AG09309 (cell line): ENCODE measurements at regions not wholly inside any gene's neighbourhood (a gene's known extent, or its start where the extent isn't known, plus 50 kb on each side); places are given as distances from the start of the nearest gene placed in this dataset.

Experiments
- DNase-seq: peaks from one replicate; pipeline ENCODE4 v3.0.0-alpha.2; 2010; ENCODE audit warnings: low read depth
- H3K4me3 ChIP-seq: 2 replicates; pipeline ENCODE4 v1.5.1; 2011; ENCODE audit warnings: mild to moderate bottlenecking, low read depth, low read length, moderate library complexity; ENCODE audit not compliant: control insufficient read depth
- CTCF ChIP-seq: IDR thresholded peaks from 2 replicates; pipeline ENCODE4 v1.5.1; 2011; ENCODE audit warnings: mild to moderate bottlenecking, low read depth, low read length, inconsistent platforms; ENCODE audit not compliant: insufficient read depth, control insufficient read depth; ENCODE audit errors: missing control alignments

DNA sequence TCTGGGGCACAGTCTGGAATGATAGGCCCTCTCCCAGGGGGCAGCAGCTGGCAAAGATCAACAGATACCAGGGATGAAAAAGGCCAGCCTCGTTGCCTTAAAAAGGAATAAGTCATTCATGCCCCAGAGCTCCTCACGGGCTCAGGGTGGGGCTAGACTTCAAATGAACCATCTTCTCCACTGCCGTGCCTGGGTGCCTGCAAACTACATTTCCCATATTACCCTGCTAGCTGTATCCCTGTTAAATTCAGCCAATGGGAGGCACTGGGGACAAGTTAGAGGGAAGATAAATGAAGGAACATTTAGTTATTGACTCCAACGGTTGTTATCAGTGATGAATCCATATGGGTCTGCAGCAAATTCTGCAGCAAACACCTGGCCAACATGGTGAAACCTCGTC is 101.2 kb upstream of the CYYR1 start:
- DNase-seq: no peak
- H3K4me3 ChIP-seq: no peak overlapping the region
- TF ChIP-seq CTCF: no peak

GRCh38 chr21:26669215-26669764 is 96.2 kb upstream of the CYYR1 start:
- no peak for DNase-seq
- no peak overlapping the region for H3K4me3 ChIP-seq
- TF ChIP-seq CTCF: no peak

DNA sequence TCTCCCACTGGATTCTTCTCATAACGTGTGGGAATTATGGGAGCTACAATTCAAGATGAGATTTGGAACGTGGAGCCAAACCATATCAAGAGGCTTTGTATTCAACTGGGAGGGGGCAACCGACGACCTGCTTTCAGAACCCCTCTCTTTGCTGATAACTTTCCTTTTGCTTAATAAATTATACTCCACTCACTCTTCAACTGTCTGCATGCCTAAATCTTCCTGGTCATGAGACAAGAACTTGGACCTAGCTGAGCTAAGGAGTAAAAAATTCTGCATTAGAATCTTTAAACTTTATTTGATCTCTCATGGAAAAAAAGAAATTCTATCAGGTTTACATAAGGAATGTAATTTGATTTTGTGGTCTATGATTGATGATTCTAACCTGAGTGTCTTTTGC is 86.7 kb upstream of the CYYR1 start:
- DNase-seq: no peak
- no peak for TF ChIP-seq CTCF
- H3K4me3 ChIP-seq: no peak overlapping the region

GRCh38 chr21:26659182-26659581 is 86.1 kb upstream of the CYYR1 start:
- no peak overlapping the region for H3K4me3 ChIP-seq
- TF ChIP-seq CTCF: no peak
- DNase-seq: no peak

GRCh38 chr21:26655460-26655859 is 82.4 kb upstream of the CYYR1 start:
- no peak for DNase-seq
- TF ChIP-seq CTCF: no peak
- no peak overlapping the region for H3K4me3 ChIP-seq

GRCh38 chr21:26653430-26653829 is 80.3 kb upstream of the CYYR1 start:
- DNase-seq: no peak
- no peak overlapping the region for H3K4me3 ChIP-seq
- no peak for TF ChIP-seq CTCF

- no peak overlapping the region for H3K4me3 ChIP-seq
- TF ChIP-seq CTCF: no peak
- DNase-seq: no peak
Measured at GRCh38 chr21:26652854-26653253, 79.8 kb upstream of the CYYR1 start.
